Mesendoderm (in vitro differentiated cells): ENCODE measurements at regions not wholly inside any gene's neighbourhood (a gene's known extent, or its start where the extent isn't known, plus 50 kb on each side); places are given as distances from the start of the nearest gene placed in this dataset.
A peak's percentile ranks its signal among the peaks of the same experiment; 100 is the strongest.

Source experiments
- DNase-seq: peaks from one replicate; pipeline ENCODE4 v3.0.0; 2013
- H2AK5ac ChIP-seq: 2 replicates; pipeline ENCODE4 v1.6.1; 2013; ENCODE audit warnings: low read length, inconsistent platforms
- H2BK120ac ChIP-seq: 2 replicates; pipeline ENCODE4 v1.6.1; 2013; ENCODE audit warnings: low read depth, mild to moderate bottlenecking, low read length, moderate library complexity, mixed read lengths
- H2BK15ac ChIP-seq: replicated peaks from 2 replicates; pipeline ENCODE4 v1.6.1; 2013; ENCODE audit warnings: low read depth, mild to moderate bottlenecking, moderate library complexity
- H2BK5ac ChIP-seq: 2 replicates; pipeline ENCODE4 v1.6.1; 2013; ENCODE audit warnings: low read length, inconsistent platforms
- H3K18ac ChIP-seq: 2 replicates; pipeline ENCODE4 v1.6.1; 2013; ENCODE audit warnings: mild to moderate bottlenecking, low read length, mixed read lengths
- H3K23ac ChIP-seq: one replicate; pipeline ENCODE4 v1.6.1; 2013; ENCODE audit warnings: low read length
- H3K27ac ChIP-seq: 2 replicates; pipeline ENCODE4 v1.5.1; 2013; ENCODE audit warnings: low read depth, mild to moderate bottlenecking, inconsistent platforms, low read length, moderate library complexity
- H3K27me3 ChIP-seq: 2 replicates; pipeline ENCODE4 v1.6.1; 2013; ENCODE audit warnings: low read length, control low read depth, mild to moderate bottlenecking, inconsistent platforms; ENCODE audit not compliant: insufficient read depth, poor library complexity
- H3K36me3 ChIP-seq: 2 replicates; pipeline ENCODE4 v1.6.1; 2013; ENCODE audit warnings: low read length, inconsistent platforms; ENCODE audit not compliant: control insufficient read depth, insufficient read depth
- H3K4ac ChIP-seq: one replicate; pipeline ENCODE4 v1.6.1; 2013; ENCODE audit warnings: low read depth, mild to moderate bottlenecking, low read length, moderate library complexity
- H3K4me1 ChIP-seq: 2 replicates; pipeline ENCODE4 v1.6.1; 2013; ENCODE audit warnings: low read depth, low read length, inconsistent platforms; ENCODE audit not compliant: control insufficient read depth
- H3K4me2 ChIP-seq: 2 replicates; pipeline ENCODE4 v1.6.1; 2013; ENCODE audit warnings: low read length
- H3K4me3 ChIP-seq: 2 replicates; pipeline ENCODE4 v1.5.1; 2013; ENCODE audit warnings: mild to moderate bottlenecking, low read length
- H3K56ac ChIP-seq: one replicate; pipeline ENCODE4 v1.6.1; 2013; ENCODE audit warnings: low read length
- H3K79me1 ChIP-seq: 2 replicates; pipeline ENCODE4 v1.6.1; 2013; ENCODE audit warnings: low read length, inconsistent platforms
- H3K79me2 ChIP-seq: 2 replicates; pipeline ENCODE4 v1.6.1; 2013; ENCODE audit warnings: mild to moderate bottlenecking, low read length; ENCODE audit not compliant: control insufficient read depth, insufficient read depth
- H3K9ac ChIP-seq: 2 replicates; pipeline ENCODE4 v1.6.1; 2013; ENCODE audit warnings: low read length, inconsistent platforms
- H4K5ac ChIP-seq: one replicate; pipeline ENCODE4 v1.6.1; 2013; ENCODE audit warnings: low read length
- H4K8ac ChIP-seq: one replicate; pipeline ENCODE4 v1.6.1; 2013; ENCODE audit warnings: low read depth, mild to moderate bottlenecking, control low read depth, low read length, moderate library complexity
- WGBS: extraction: QIAGEN DNeasy Blood & Tissue Kit; methylation state at CpG from one replicate; pipeline ENCODE4 v1.1.7; 2013; ENCODE audit warnings: low lambda C conversion rate, missing lambda C conversion rate; ENCODE audit not compliant: insufficient coverage; ENCODE audit errors: extremely low coverage; 5-methylcytosine and 5-hydroxymethylcytosine counted together

- Histone ChIP-seq H3K56ac (no peak overlapping the region), H2BK15ac (no peak overlapping the region), H3K27ac (no peak overlapping the region), H3K18ac (no peak overlapping the region), H3K23ac (no peak overlapping the region), H2AK5ac (no peak overlapping the region), H3K36me3 (no peaks in the 10 kb centered on the region), H3K79me2 (no peaks in the 10 kb centered on the region), H3K27me3 (no peaks in the 10 kb centered on the region), H3K4me2 (no peak overlapping the region), H4K5ac (no peak overlapping the region), H3K9ac (no peak overlapping the region), H3K4ac (no peak overlapping the region), H3K79me1 (no peaks in the 10 kb centered on the region), H2BK120ac (no peak overlapping the region), H4K8ac (no peak overlapping the region), H3K4me3 (no peak overlapping the region), H2BK5ac (no peak overlapping the region), H3K4me1 (no peaks in the 10 kb centered on the region)
- peak; percentile 50 for DNase-seq
Measured at GRCh38 chr1:163928651-163929050, 606.9 kb downstream of the NUF2 start.

- Histone ChIP-seq H3K4me3 (no peak overlapping the region), H3K23ac (no peak overlapping the region), H3K4ac (no peak overlapping the region), H2AK5ac (no peak overlapping the region), H3K27me3 (no peaks in the 10 kb centered on the region), H3K4me2 (no peak overlapping the region), H2BK15ac (no peak overlapping the region), H3K27ac (no peak overlapping the region), H4K5ac (no peak overlapping the region), H2BK120ac (no peak overlapping the region), H3K56ac (no peak overlapping the region), H2BK5ac (no peak overlapping the region), H3K79me2 (no peaks in the 10 kb centered on the region), H3K79me1 (no peaks in the 10 kb centered on the region), H3K36me3 (no peaks in the 10 kb centered on the region), H3K4me1 (no peaks in the 10 kb centered on the region), H3K9ac (no peak overlapping the region), H4K8ac (no peak overlapping the region), H3K18ac (no peak overlapping the region)
- no CpG with 5 or more reads among the region's 3 CpGs for WGBS
- no peak for DNase-seq
Measured at GRCh38 chr1:163932901-163933300, 611.1 kb downstream of the NUF2 start.

- Histone ChIP-seq H3K4me1 (no peaks in the 10 kb centered on the region), H4K5ac (no peak overlapping the region), H4K8ac (no peak overlapping the region), H3K27ac (no peak overlapping the region), H3K4me2 (no peak overlapping the region), H3K36me3 (no peaks in the 10 kb centered on the region), H2BK120ac (no peak overlapping the region), H3K56ac (no peak overlapping the region), H2BK5ac (no peak overlapping the region), H3K27me3 (no peaks in the 10 kb centered on the region), H3K4me3 (no peak overlapping the region), H2AK5ac (no peak overlapping the region), H3K79me2 (no peaks in the 10 kb centered on the region), H3K4ac (no peak overlapping the region), H2BK15ac (no peak overlapping the region), H3K18ac (no peak overlapping the region), H3K79me1 (no peaks in the 10 kb centered on the region), H3K23ac (no peak overlapping the region), H3K9ac (no peak overlapping the region)
- no peak for DNase-seq
- WGBS = no CpG with 5 or more reads among the region's 3 CpGs
Measured at GRCh38 chr1:163933437-163933836, 611.7 kb downstream of the NUF2 start.

GRCh38 chr1:163935738-163936374 is 614.1 kb downstream of the NUF2 start:
- H3K4me3 ChIP-seq = no peak overlapping the region
- no peak overlapping the region for H4K8ac ChIP-seq
- H3K18ac ChIP-seq = no peak overlapping the region
- no peaks in the 10 kb centered on the region for H3K79me2 ChIP-seq
- no peak overlapping the region for H3K4me2 ChIP-seq
- H3K79me1 ChIP-seq = no peaks in the 10 kb centered on the region
- no peak overlapping the region for H3K4ac ChIP-seq
- H2BK5ac ChIP-seq = no peak overlapping the region
- no peaks in the 10 kb centered on the region for H3K36me3 ChIP-seq
- H3K27me3 ChIP-seq = no peaks in the 10 kb centered on the region
- no peaks in the 10 kb centered on the region for H3K4me1 ChIP-seq
- H4K5ac ChIP-seq = no peak overlapping the region
- no peak overlapping the region for H3K56ac ChIP-seq
- H3K27ac ChIP-seq = no peak overlapping the region
- no peak overlapping the region for H3K9ac ChIP-seq
- H2BK15ac ChIP-seq = no peak overlapping the region
- WGBS = no CpG with 5 or more reads among the region's 3 CpGs
- DNase-seq = no peak
- H2AK5ac ChIP-seq = no peak overlapping the region
- no peak overlapping the region for H3K23ac ChIP-seq
- no peak overlapping the region for H2BK120ac ChIP-seq

- Histone ChIP-seq H3K4me1 (no peaks in the 10 kb centered on the region), H4K8ac (no peak overlapping the region), H3K79me1 (no peaks in the 10 kb centered on the region), H2AK5ac (no peak overlapping the region), H3K4me2 (no peak overlapping the region), H3K79me2 (no peaks in the 10 kb centered on the region), H3K9ac (no peak overlapping the region), H2BK5ac (no peak overlapping the region), H3K4me3 (no peak overlapping the region), H3K4ac (no peak overlapping the region), H3K18ac (no peak overlapping the region), H3K36me3 (no peaks in the 10 kb centered on the region), H4K5ac (no peak overlapping the region), H3K56ac (no peak overlapping the region), H3K27ac (no peak overlapping the region), H2BK120ac (no peak overlapping the region), H3K23ac (no peak overlapping the region), H2BK15ac (no peak overlapping the region), H3K27me3 (no peaks in the 10 kb centered on the region)
- DNase-seq = no peak
- WGBS = no CpG with 5 or more reads among the region's 1 CpG
Measured at GRCh38 chr1:163959622-163960021, 599.4 kb upstream of the PBX1 start.

GRCh38 chr1:163970151-163970550 is 588.8 kb upstream of the PBX1 start:
- no peak overlapping the region for H4K8ac ChIP-seq
- no peak overlapping the region for H3K4ac ChIP-seq
- H3K4me1 ChIP-seq = no peaks in the 10 kb centered on the region
- H3K23ac ChIP-seq = no peak overlapping the region
- no peak overlapping the region for H4K5ac ChIP-seq
- no peaks in the 10 kb centered on the region for H3K36me3 ChIP-seq
- no peak overlapping the region for H3K27ac ChIP-seq
- no peak overlapping the region for H3K9ac ChIP-seq
- H2AK5ac ChIP-seq = no peak overlapping the region
- no peak overlapping the region for H3K4me3 ChIP-seq
- no peaks in the 10 kb centered on the region for H3K79me1 ChIP-seq
- no CpG with 5 or more reads among the region's 2 CpGs for WGBS
- H2BK120ac ChIP-seq = no peak overlapping the region
- H2BK5ac ChIP-seq = no peak overlapping the region
- H3K56ac ChIP-seq = no peak overlapping the region
- H3K4me2 ChIP-seq = no peak overlapping the region
- no peak overlapping the region for H2BK15ac ChIP-seq
- no peak overlapping the region for H3K18ac ChIP-seq
- H3K27me3 ChIP-seq = no peaks in the 10 kb centered on the region
- H3K79me2 ChIP-seq = no peaks in the 10 kb centered on the region
- DNase-seq = no peak
